ENCODE measurements at regions not wholly inside any gene's neighbourhood (a gene's known extent, or its start where the extent isn't known, plus 50 kb on each side); places are given as distances from the start of the nearest gene placed in this dataset.

GRCh38 chr12:59839514-59839913 lies 243.7 kb downstream of the SLC16A7 start:
- no peak for DNase-seq

GRCh38 chr12:59843260-59843843 lies 247.5 kb downstream of the SLC16A7 start:
- DNase-seq = no peak

DNA sequence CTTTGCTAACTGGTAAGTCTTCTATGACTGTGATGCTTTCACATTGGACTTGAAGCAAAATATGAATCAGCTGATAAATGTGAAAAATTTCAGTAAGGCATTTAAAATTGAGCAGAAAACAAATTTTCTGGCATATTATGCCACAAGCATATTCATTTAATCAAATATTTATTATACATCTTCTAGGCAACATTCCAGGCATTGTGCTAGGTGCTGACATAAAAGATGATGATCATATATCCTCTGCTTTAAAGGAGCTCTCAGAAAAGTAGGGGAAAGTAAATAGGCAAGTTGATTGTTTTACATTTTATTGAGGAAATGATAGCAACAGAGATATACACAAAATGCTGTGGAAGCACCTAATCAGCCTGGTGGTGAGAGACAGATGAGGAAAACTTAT lies 248.9 kb downstream of the SLC16A7 start:
- no peak for DNase-seq

GRCh38 chr12:59845293-59845692 lies 249.5 kb downstream of the SLC16A7 start:
- no peak for DNase-seq

DNA sequence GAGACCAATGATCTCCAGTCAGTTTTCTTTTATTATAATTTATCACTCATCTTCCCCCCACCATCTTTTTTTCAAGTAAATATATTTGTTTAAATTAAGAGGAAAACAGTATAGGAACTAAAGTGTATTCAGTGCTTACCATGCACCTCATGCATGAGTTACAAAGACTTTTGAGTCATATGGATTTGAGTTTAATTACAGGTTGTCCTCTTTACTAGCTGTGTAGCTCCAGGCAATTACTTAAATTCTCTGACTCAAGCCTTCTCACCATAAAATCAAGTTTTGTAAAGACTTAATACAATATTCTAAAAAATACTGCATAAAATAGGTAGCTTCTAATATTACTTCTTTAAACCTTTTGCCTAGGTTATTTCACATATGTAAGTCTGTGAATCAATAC lies 251.3 kb downstream of the SLC16A7 start:
- no peak for DNase-seq

DNA sequence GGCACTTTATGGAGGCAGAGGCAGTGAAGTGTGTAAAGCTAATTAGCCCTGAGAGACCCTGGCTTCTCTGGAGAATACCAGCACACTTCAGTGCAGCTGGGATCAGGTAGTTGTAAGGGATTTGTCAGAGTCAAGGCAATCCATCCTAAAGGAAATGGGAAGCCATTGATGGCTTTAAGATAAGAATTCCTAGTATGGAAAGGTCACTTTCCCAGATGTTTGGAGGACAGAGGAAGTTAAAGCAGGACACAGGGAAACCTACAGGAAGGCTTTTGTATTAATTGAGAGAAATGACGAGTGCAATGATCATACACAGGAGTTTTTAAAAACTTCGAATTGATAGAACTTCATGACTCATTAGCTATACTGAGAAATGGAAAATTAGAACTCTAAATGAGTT lies 254.4 kb downstream of the SLC16A7 start:
- DNase-seq = no peak

- no peak for DNase-seq
Measured at GRCh38 chr12:59858508-59859170, 262.8 kb downstream of the SLC16A7 start.

DNA sequence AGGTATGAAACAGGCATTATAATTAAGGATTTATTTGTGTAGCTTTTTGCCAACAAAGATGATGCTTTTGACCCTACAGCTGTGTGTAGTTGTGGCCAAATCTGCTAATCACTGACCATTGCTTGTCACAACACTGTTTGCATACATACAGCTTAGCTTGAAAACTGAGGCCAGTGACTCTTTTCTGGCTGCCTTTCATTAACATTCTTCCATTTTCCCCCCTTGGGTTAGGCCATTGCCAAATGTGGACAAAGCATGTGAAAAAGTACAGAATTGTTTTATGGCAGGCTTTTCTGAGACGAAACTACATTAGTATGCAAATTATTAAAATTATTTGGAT lies 263.3 kb downstream of the SLC16A7 start:
- no peak for DNase-seq

DNA sequence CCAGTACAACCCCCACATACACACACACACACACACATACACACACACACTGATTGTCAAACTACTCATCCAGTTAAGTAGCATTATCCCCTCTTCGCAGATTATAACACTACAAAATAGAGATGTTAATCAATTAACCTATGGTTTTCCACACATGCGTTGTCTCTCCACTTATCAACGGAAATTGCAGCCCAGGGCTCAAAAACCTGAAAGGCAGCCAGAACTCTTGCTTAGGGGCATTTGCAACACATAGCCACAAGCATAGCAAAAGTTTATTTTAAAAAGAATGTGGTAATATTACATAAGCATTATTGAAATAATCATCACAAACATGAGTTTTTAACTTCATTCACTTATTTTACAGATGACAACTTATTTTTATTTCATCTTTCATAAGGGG lies 265.8 kb downstream of the SLC16A7 start:
- DNase-seq = no peak

DNA sequence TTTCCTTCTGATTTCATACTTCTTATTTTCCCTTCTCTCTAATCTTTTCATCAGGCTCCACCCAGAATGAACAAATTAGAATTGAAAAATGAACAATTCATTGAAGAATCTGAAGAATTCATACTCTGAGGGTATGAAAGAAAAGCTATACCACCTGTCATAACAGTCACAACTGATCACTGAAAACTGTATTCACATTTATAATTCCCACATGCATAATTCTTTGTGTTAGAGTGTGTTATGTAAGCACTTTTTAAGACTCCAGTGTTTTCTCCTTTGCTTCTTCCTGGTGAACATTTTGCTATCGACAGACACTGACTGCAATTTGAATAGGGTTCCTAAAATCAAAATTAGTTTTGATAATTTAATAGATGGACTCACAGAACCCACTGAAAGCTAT lies 271.2 kb downstream of the SLC16A7 start:
- no peak for DNase-seq

GRCh38 chr12:59867689-59868088 lies 271.9 kb downstream of the SLC16A7 start:
- DNase-seq = no peak

DNA sequence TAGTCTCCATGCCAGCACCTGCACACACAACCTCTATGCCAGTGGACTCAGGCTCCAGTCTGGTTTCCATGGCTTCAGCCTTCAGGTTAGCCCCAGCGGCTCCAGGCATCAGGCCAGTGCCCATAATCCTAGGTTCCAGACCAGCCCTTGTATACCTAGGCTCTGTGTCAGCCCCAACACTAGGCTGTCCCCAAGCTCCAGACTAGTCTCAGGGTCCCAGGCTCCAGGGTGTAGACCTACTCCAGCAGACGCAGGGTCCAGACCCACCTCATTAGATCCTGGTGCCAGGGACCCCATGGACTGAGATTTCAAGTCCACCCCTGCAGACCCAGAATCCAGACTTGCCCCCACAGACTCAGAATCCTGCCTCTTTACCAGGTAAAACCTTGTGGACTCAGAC lies 275.9 kb downstream of the SLC16A7 start:
- DNase-seq = no peak

DNA sequence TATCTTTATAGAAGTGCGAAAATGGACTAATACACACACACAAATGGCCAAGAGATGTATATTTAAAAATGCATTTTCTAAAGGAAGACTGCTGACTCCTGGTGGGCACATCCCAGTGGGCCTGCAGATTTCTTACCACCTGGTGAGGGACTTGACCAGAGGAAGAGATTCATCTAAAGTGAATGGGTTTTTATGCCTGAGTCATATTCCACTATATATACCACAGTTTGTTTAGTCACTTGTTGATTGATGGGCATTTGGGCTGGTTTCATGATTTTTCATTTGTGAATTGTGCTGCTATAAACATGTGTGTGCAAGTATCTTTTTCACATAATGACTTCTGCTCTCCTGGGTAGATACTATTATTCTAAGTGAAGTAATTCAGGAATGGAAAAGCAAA lies 277.3 kb downstream of the SLC16A7 start:
- DNase-seq = no peak

GRCh38 chr12:59874781-59875180 lies 279.0 kb downstream of the SLC16A7 start:
- no peak for DNase-seq

- DNase-seq = no peak
Measured at GRCh38 chr12:59886131-59886733, 290.4 kb downstream of the SLC16A7 start.

GRCh38 chr12:59887178-59887577 lies 291.3 kb downstream of the SLC16A7 start:
- no peak for DNase-seq

DNA sequence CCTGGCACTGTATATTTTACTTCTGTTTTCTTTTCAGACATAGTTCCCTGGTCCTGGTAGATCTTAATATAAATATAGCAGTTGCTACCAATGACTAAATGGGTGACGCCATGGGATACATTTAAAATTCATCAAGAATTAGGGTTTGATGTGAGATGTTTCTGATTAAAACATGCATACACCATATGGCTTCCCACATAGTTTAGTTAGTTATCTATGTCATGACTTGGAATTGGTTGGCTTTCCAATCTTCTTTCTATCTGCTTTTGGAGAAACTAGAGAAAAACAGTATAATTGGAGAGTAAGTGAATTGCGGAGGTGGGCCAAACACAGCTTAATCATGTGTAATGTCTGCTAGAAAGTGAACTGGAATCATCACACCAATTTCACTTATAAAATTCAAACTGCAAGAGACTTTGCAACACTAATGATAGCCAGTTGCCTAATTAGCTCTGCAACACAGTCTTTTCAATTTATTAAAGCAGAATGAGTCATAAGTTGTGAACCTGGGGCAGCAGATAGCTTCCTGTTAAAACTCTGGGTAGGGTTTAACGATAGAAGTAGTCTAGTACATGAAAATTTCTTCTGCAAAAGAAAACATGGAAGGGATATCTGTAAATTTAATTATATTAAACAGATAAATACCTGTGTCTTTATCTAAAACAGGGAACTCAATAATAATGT lies 295.2 kb downstream of the SLC16A7 start:
- no peak for DNase-seq

- no peak for DNase-seq
Measured at GRCh38 chr12:59895166-59895775, 299.4 kb downstream of the SLC16A7 start.

DNA sequence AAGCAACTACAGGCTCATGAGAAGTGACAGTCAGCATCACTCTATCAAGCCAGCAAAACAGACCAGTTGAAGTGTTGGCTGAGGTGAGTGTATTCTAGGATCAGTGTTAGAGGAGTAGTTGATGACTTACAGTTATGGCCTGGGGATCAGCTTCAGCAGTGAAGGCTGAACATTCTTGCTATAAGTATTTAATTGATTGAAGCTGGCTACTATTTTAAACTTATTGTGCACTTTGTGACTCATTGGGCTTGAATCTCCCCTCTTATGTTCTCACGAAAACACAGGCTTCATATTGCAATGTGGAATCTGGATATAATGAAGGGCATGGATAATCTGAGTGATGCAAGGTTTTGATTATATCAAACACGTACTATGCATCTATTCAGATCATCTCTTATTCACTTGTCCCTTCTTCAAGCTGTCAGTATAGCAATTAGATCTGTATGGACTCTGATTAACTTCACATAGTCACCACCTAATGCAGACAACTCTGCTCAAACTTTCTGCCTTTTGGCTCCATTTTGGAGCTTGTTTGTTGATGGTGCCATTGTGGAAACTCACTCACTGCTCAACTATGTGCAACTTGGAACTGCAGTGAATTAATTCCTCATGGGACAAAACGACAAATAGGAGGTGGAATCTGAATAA lies 309.2 kb downstream of the SLC16A7 start:
- no peak for DNase-seq

DNA sequence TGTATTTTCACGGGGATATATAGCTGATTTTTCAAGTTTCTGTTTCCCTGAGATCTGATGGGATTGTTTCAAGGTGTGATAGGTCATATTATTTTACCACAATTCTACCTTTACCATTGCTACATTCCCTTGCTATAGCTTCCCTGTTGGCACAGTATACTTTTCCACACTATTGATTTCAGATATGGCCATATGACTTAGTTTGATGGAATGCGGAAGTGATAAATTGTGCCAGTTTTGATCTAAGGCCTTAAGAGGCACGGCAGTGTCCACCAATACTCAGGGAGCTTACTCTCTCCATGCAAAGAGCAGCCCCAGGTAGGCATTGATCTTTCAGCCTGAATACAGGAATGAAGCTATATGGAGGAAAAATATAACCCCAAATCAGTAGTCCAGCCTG lies 315.7 kb downstream of the SLC16A7 start:
- no peak for DNase-seq

DNA sequence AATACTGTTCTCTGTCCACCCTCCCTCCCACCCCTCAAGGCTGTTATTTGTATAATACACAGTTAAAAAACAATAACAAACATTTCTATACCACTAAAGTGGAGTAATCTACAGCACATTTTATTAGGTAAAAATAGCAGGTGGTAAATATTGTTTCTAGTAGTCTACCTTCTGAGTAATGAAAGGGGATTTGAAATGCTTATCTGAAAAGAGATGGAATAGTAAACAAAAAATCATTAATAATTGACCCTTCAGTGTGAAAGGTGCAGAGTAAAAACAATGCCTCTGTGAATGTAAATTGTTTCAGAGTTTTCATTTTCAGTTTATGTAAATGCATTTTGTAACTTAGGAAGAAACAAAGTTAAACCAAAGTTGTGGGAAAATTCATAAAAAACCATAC lies 321.2 kb downstream of the SLC16A7 start:
- DNase-seq = no peak

DNA sequence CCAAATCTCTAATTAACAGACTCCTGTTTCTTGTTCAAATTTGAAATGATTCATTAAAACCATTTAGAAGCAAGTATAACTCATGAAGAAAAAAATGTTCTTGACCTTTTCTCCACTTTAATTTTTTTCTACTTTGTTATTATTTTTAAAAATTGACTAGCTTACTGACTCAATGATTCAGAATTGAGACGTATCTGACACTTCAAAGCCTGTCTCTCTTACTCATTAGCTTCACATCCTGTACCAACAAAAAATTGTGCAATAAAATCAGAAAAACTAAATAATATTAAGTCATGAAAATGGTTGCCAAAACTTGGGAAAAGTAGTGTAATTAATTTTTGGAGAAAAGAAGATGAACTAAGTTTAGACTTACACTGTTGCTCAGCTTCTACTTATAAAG lies 331.2 kb downstream of the SLC16A7 start:
- DNase-seq = no peak

DNA sequence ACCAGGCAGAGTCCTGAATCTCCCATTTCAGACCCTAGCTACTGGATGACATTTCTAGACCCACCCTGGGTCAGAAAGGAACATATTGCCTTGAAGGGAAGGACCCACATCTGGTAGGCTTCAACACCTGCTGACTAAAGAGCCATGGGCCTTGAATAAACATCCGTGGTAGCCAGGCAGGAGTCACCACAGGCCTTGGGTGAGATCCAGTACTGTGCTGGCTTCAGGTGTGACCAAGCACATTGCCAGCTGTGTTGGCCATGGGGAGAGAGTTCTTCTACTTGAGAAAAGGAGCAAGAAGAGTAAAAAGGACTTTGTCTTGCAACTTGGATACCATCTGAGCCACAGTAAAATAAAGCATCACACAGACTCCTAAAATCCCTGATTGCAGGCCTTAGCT lies 332.6 kb downstream of the SLC16A7 start:
- no peak for DNase-seq
